ENCODE measurements at regions not wholly inside any gene's neighbourhood (a gene's known extent, or its start where the extent isn't known, plus 50 kb on each side); places are given as distances from the start of the nearest gene placed in this dataset.

GRCh38 chr12:107903341-107904061 is 129.0 kb downstream of the ASCL4 start:
- no peak for TF ChIP-seq EZH2phosphoT487 (IDR thresholded peaks at IDR 0.05; ENCODE audit: borderline replicate concordance, low read depth, low read length)
- no peak for TF ChIP-seq CTCF (conservative IDR thresholded peaks at IDR 0.05; ENCODE audit: low read length)
